K562 (cell line): ENCODE measurements at regions not wholly inside any gene's neighbourhood (a gene's known extent, or its start where the extent isn't known, plus 50 kb on each side); places are given as distances from the start of the nearest gene placed in this dataset.

Experiments
- ATAC-seq: fragments of 200-7000 bp; cut with Tn5 transposase; 3 replicates; pipeline ENCODE4 v1.9.1; 2020; ENCODE audit warnings: moderate library complexity
- BruUV-seq: library from RNA; stranded (reverse); fragments of 400-500 nt; replicated peaks from 2 replicates; lab custom pipeline; 2021; lab: Mats Ljungman, UMichigan
- CTCF ChIA-PET: fragments of 300-600 bp; formaldehyde crosslinking; extraction: SDS; loops from one replicate; lab custom pipeline; 2021; ENCODE audit warnings: low intra/inter-chr PET ratio; lab: Yijun Ruan, JAX
- POLR2A ChIA-PET: fragments of 300-600, 350-650 bp; sonication (Branson Sonifier 250); formaldehyde crosslinking; extraction: SDS; loops from one replicate; lab custom pipeline; 2021; ENCODE audit warnings: antibody characterized with exemption, inconsistent platforms; lab: Yijun Ruan, JAX
- DNase-seq, 4 experiments: peaks; one replicate each; pipeline versions ENCODE4 v3.0.0 to v3.0.0-alpha.2; 2011 to 2018; ENCODE audit warnings: low spot score in 3 of 4, mixed read lengths in 3 of 4; ENCODE audit errors: extremely low read depth in 1 of 4
- FAIRE-seq: peaks from 2 replicates; lab custom pipeline; 2011; peaks lifted over from hg19 to GRCh38; lab: Jason Lieb, UNC
- H2AFZ ChIP-seq: 2 replicates; pipeline ENCODE4 v1.6.0; 2011; ENCODE audit warnings: low read depth, low read length, control low read depth, inconsistent platforms
- H3K27ac ChIP-seq: fragments of 200-600 bp; 3 replicates; pipeline ENCODE4 v1.8.0; 2011; ENCODE audit warnings: low read depth, mild to moderate bottlenecking, control low read depth, inconsistent platforms, low read length, moderate library complexity, mixed read lengths; ENCODE audit errors: extremely low read depth
- H3K27me3 ChIP-seq, 2 experiments: fragments of 300-600 bp in 1 of 2; 2 replicates in 1 of 2; 3 replicates in 1 of 2; pipeline versions ENCODE4 v1.6.0 to v1.8.0; 2011; ENCODE audit warnings: inconsistent platforms in 2 of 2, low read length in 2 of 2, mild to moderate bottlenecking in 1 of 2, mixed read lengths in 1 of 2, moderate library complexity in 1 of 2; ENCODE audit not compliant: control insufficient read depth in 2 of 2, insufficient read depth in 2 of 2
- H3K36me3 ChIP-seq: fragments of 300-600 bp; 3 replicates; pipeline ENCODE4 v1.8.0; 2011; ENCODE audit warnings: mild to moderate bottlenecking, low read length, inconsistent platforms; ENCODE audit not compliant: control insufficient read depth, insufficient read depth
- H3K4me1 ChIP-seq, 2 experiments: fragments of 200-600 bp in 1 of 2; replicated peaks in 1 of 2; 2 replicates in 1 of 2; 3 replicates in 1 of 2; pipeline versions ENCODE4 v1.5.1 to v1.8.0; 2011; ENCODE audit warnings: inconsistent platforms in 2 of 2, low read length in 2 of 2, mild to moderate bottlenecking in 1 of 2, mixed read lengths in 1 of 2, moderate library complexity in 1 of 2; ENCODE audit not compliant: control insufficient read depth in 2 of 2, insufficient read depth in 2 of 2
- H3K4me2 ChIP-seq: 2 replicates; pipeline ENCODE4 v1.6.1; 2011; ENCODE audit warnings: low read length, control low read depth, inconsistent platforms, mixed read lengths; ENCODE audit not compliant: insufficient read depth
- H3K4me3 ChIP-seq: fragments of 200-600 bp; sonication (generic), shearing (Covaris generic); 2 replicates; pipeline ENCODE4 v1.5.1; 2016; ENCODE audit warnings: control low read depth, inconsistent platforms
- H3K79me2 ChIP-seq: fragments of 200-600 bp; 3 replicates; pipeline ENCODE4 v1.8.0; 2011; ENCODE audit warnings: low read length, inconsistent platforms; ENCODE audit not compliant: control insufficient read depth, insufficient read depth
- H3K9ac ChIP-seq, 2 experiments: 2 replicates each; pipeline versions ENCODE4 v1.6.0 to v1.6.1; 2011; ENCODE audit warnings: low read depth in 2 of 2, low read length in 2 of 2, control low read depth in 1 of 2, inconsistent platforms in 1 of 2, mild to moderate bottlenecking in 1 of 2, mixed read lengths in 1 of 2; ENCODE audit not compliant: insufficient read depth in 1 of 2
- H3K9me1 ChIP-seq: one replicate; pipeline ENCODE4 v1.6.0; 2011; ENCODE audit warnings: inconsistent platforms, mild to moderate bottlenecking, low read length, moderate library complexity; ENCODE audit not compliant: control insufficient read depth, insufficient read depth
- H3K9me3 ChIP-seq: replicated peaks from 2 replicates; pipeline ENCODE4 v1.5.1; 2011; ENCODE audit warnings: low read depth, low read length, inconsistent platforms; ENCODE audit not compliant: control insufficient read depth, insufficient read depth
- H4K20me1 ChIP-seq: replicated peaks from 2 replicates; pipeline ENCODE4 v1.6.1; 2011; ENCODE audit warnings: low read length, inconsistent platforms, mixed read lengths; ENCODE audit not compliant: control insufficient read depth, insufficient read depth
- FOXK2 ChIP-seq, 2 experiments: fragments of 450-650 bp; IDR thresholded peaks in 1 of 2; conservative IDR thresholded peaks in 1 of 2; 2 replicates each; pipeline ENCODE4 v1.6.1; 2016; ENCODE audit warnings: low read depth in 2 of 2, mild to moderate bottlenecking in 1 of 2
- GTF2F1 ChIP-seq: IDR thresholded peaks from 2 replicates; pipeline ENCODE4 v1.6.1; 2011; ENCODE audit warnings: low read depth, low read length, improper control_type of control experiment
- HDAC6 ChIP-seq: IDR thresholded peaks from 2 replicates; pipeline ENCODE4 v1.6.1; 2012; ENCODE audit warnings: low read depth, mild to moderate bottlenecking, control low read depth, inconsistent platforms, low read length, moderate library complexity
- HLTF ChIP-seq: fragments of 450-650 bp; IDR thresholded peaks from 2 replicates; pipeline ENCODE4 v1.6.1; 2016
- HMG20A ChIP-seq: fragments of 450-650 bp; formaldehyde crosslinking; conservative IDR thresholded peaks from 2 replicates; pipeline ENCODE4 v1.4.0; 2020; ENCODE audit warnings: mild to moderate bottlenecking, mixed read lengths
- SIX5 ChIP-seq, 2 experiments: IDR thresholded peaks; 2 replicates each; pipeline ENCODE4 v1.6.1; 2011; ENCODE audit warnings: low read length in 2 of 2, borderline replicate concordance in 1 of 2, low read depth in 1 of 2, mild to moderate bottlenecking in 1 of 2, moderate library complexity in 1 of 2; ENCODE audit not compliant: insufficient read depth in 1 of 2
- SP2 ChIP-seq: IDR thresholded peaks from 2 replicates; pipeline ENCODE4 v1.6.1; 2011; ENCODE audit warnings: mild to moderate bottlenecking, low read depth, low read length, moderate library complexity; ENCODE audit not compliant: poor library complexity, severe bottlenecking; ENCODE audit errors: extremely low read depth
- TAF15 ChIP-seq: fragments of 200-400 bp; formaldehyde crosslinking; IDR thresholded peaks from 2 replicates; pipeline ENCODE4 v1.6.1; 2017; ENCODE audit warnings: mild to moderate bottlenecking, low read depth, low read length, moderate library complexity
- TARDBP ChIP-seq: fragments of 450-650 bp; IDR thresholded peaks from 2 replicates; pipeline ENCODE4 v1.6.1; 2016
- ZBTB9 ChIP-seq: fragments of 450-650 bp; formaldehyde crosslinking; IDR thresholded peaks from 2 replicates; pipeline ENCODE4 v1.4.0; 2020; ENCODE audit warnings: mild to moderate bottlenecking, moderate library complexity
- ZNF217 ChIP-seq: sonication (generic); formaldehyde crosslinking; IDR thresholded peaks from 2 replicates; pipeline ENCODE4 v1.8.0; 2022; ENCODE audit warnings: mild to moderate bottlenecking, missing genetic modification reagents
- ZNF76 ChIP-seq: fragments of 250-450 bp; sonication (Bioruptor Pico); IDR thresholded peaks from 2 replicates; pipeline ENCODE4 v1.4.0; 2020; ENCODE audit warnings: mild to moderate bottlenecking, moderate library complexity, borderline replicate concordance
- WGBS: fragments of 100-300 bp; shearing (Covaris generic); methylation state at CpG from one replicate; pipeline ENCODE4 v1.1.6; 2016; ENCODE audit warnings: low coverage, mixed read lengths; ENCODE audit not compliant: insufficient coverage; ENCODE audit errors: missing lambda C conversion rate; 5-methylcytosine and 5-hydroxymethylcytosine counted together
- in situ Hi-C: fragments of 300-500 bp; cut with MboI; formaldehyde crosslinking; loops from 4 replicates; pipeline ENCODE4 v1.15.0; 2018; ENCODE audit warnings: inconsistent platforms, mixed read lengths
- intact Hi-C: fragments of 100-400 bp; cut with micrococcal nuclease; formaldehyde crosslinking; loops from 2 replicates; pipeline ENCODE4 v1.14.2; 2022

GRCh38 chr5:6830643-6831239 lies 117.5 kb downstream of the TENT4A start:
- FAIRE-seq: no peak
- Histone ChIP-seq H3K79me2 (no peaks in the 10 kb centered on the region), H3K9ac (no peak overlapping the region)
- POLR2A ChIA-PET: interaction anchor here (0.7 kb wide), 1 partner anchor 14 kb away, joined by 3 read pairs; no protein-coding TSS in a partner anchor
- TF ChIP-seq SP2: no peak
- no peak for TF ChIP-seq ZNF76
- no peak for TF ChIP-seq SIX5 (IDR thresholded peaks at IDR 0.05; ENCODE audit: borderline replicate concordance in 1 of 2, insufficient read depth in 1 of 2, low read depth in 1 of 2, low read length in 2 of 2)
- TF ChIP-seq ZNF217 (CRISPR knock-in tag): no peak
- TF ChIP-seq HMG20A (CRISPR knock-in tag): no peak
- TF ChIP-seq HDAC6: no peak
- TF ChIP-seq GTF2F1: no peak
- TF ChIP-seq HLTF: no peak
- no peak for TF ChIP-seq TARDBP
- no peak for TF ChIP-seq ZBTB9 (CRISPR knock-in tag)
- TF ChIP-seq FOXK2 (conservative IDR thresholded peaks at IDR 0.05 in 1 of 2, IDR thresholded peaks at IDR 0.05 in 1 of 2; ENCODE audit: low read depth in 2 of 2): no peak
- no peak for TF ChIP-seq TAF15
- TF ChIP-seq, all 486 proteins: peak for 0
- Histone ChIP-seq H3K27ac (no peak overlapping the region), H3K4me1 (no peaks in the 10 kb centered on the region), H3K9me1 (no peaks in the 10 kb centered on the region), H3K36me3 (no peaks in the 10 kb centered on the region), H3K4me3 (no peak overlapping the region), H4K20me1 (no peaks in the 10 kb centered on the region), H2AFZ (no peak overlapping the region), H3K27me3 (peaks cover 0 to 6% of the 10 kb centered on the region in 2 experiments; a peak in 1 of 5 replicates), H3K4me2 (no peak overlapping the region), H3K9me3 (peaks cover 4% of the 10 kb centered on the region)
- ATAC-seq (no peak), DNase-seq (no peak)
- in situ Hi-C loops (no loop called here), intact Hi-C loops (no loop called here)
- CTCF ChIA-PET: no interaction called here
- WGBS: 2% methylated on average over 15 of the region's 15 CpGs
- BruUV-seq: no TSS peak
